ENCODE measurements at regions not wholly inside any gene's neighbourhood (a gene's known extent, or its start where the extent isn't known, plus 50 kb on each side); places are given as distances from the start of the nearest gene placed in this dataset.

- TF ChIP-seq OSR1 (CRISPR knock-in tag; IDR thresholded peaks at IDR 0.05) (no peak), ZFP30 (CRISPR knock-in tag; IDR thresholded peaks at IDR 0.05) (no peak), TSHZ2 (CRISPR knock-in tag; IDR thresholded peaks at IDR 0.05) (no peak), ISL1 (CRISPR knock-in tag; IDR thresholded peaks at IDR 0.05) (no peak)
These were observed 203.9 kb downstream of the C9orf50 start (continued) for GRCh38 chr9:129416821-129417539.

GRCh38 chr9:129415942-129416651 is 204.8 kb downstream of the C9orf50 start:
- no peak for ATAC-seq
- TF ChIP-seq RARB (CRISPR knock-in tag; IDR thresholded peaks at IDR 0.05) (no peak), TSHZ2 (CRISPR knock-in tag; IDR thresholded peaks at IDR 0.05) (no peak), GLIS3 (CRISPR knock-in tag; IDR thresholded peaks at IDR 0.05) (no peak), ZFP30 (CRISPR knock-in tag; IDR thresholded peaks at IDR 0.05) (no peak), ZNF70 (CRISPR knock-in tag; IDR thresholded peaks at IDR 0.05) (no peak), ZNF8 (CRISPR knock-in tag; IDR thresholded peaks at IDR 0.05) (no peak), ESRRG (CRISPR knock-in tag; IDR thresholded peaks at IDR 0.05) (no peak), TOX (CRISPR knock-in tag; IDR thresholded peaks at IDR 0.05; ENCODE audit: borderline replicate concordance) (no peak), ARNTL (CRISPR knock-in tag; IDR thresholded peaks at IDR 0.05; ENCODE audit: borderline replicate concordance, low read depth) (no peak), PPARA (CRISPR knock-in tag; IDR thresholded peaks at IDR 0.05; ENCODE audit: borderline replicate concordance) (no peak), POU6F1 (CRISPR knock-in tag; IDR thresholded peaks at IDR 0.05; ENCODE audit: borderline replicate concordance, low read depth) (no peak), ISL1 (CRISPR knock-in tag; IDR thresholded peaks at IDR 0.05) (no peak), BACH2 (CRISPR knock-in tag; IDR thresholded peaks at IDR 0.05; ENCODE audit: borderline replicate concordance) (no peak), ZFP3 (CRISPR knock-in tag; IDR thresholded peaks at IDR 0.05) (no peak), CREB5 (CRISPR knock-in tag; IDR thresholded peaks at IDR 0.05; ENCODE audit: low read depth) (no peak), SNAI2 (CRISPR knock-in tag; IDR thresholded peaks at IDR 0.05) (no peak), CSDC2 (CRISPR knock-in tag; IDR thresholded peaks at IDR 0.05) (no peak), CSRNP3 (CRISPR knock-in tag; IDR thresholded peaks at IDR 0.05) (no peak)

Data from SK-N-SH treated with all-trans-retinoic acid at 6 μM for 48 hours (cell line).